Psoas muscle (tissue), 7 donors: ENCODE measurements at regions not wholly inside any gene's neighbourhood (a gene's known extent, or its start where the extent isn't known, plus 50 kb on each side); places are given as distances from the start of the nearest gene placed in this dataset.
A peak's percentile ranks its signal among the peaks of the same experiment; 100 is the strongest.

ENCODE experiments used
- ATAC-seq, 4 donors: fragments of 200-7000 bp; cut with Tn5 transposase; one replicate each; pipeline ENCODE4 v1.9.1; 2020; ENCODE audit warnings: moderate library complexity in 3 of 4, mild to moderate bottlenecking in 2 of 4
- DNase-seq, 2 donors: peaks; one replicate each; pipeline ENCODE4 v3.0.0-alpha.2; 2020
- H3K27ac ChIP-seq: fragments of 200-600 bp; one replicate; pipeline ENCODE4 v1.8.0; 2022
- H3K27me3 ChIP-seq, 3 donors: fragments of 200-600 bp in 1 of 3; one replicate each; pipeline versions ENCODE4 v1.6.1 to v1.8.0; 2013 to 2022; ENCODE audit warnings: low read length in 2 of 3, mild to moderate bottlenecking in 2 of 3, moderate library complexity in 1 of 3; ENCODE audit not compliant: insufficient read depth in 3 of 3
- H3K36me3 ChIP-seq, 2 donors: fragments of 200-600 bp in 1 of 2; one replicate each; pipeline versions ENCODE4 v1.6.1 to v1.8.0; 2013 to 2022; ENCODE audit warnings: low read depth in 1 of 2, mild to moderate bottlenecking in 1 of 2, moderate library complexity in 1 of 2; ENCODE audit not compliant: insufficient read depth in 1 of 2
- H3K4me1 ChIP-seq: fragments of 200-600 bp; one replicate; pipeline ENCODE4 v1.8.0; 2022
- H3K4me3 ChIP-seq: fragments of 200-600 bp; one replicate; pipeline ENCODE4 v1.8.0; 2022; ENCODE audit warnings: mild to moderate bottlenecking
- H3K9me3 ChIP-seq: fragments of 200-600 bp; one replicate; pipeline ENCODE4 v1.8.0; 2022
- WGBS, 3 donors: extraction: QIAGEN DNeasy Blood & Tissue Kit; methylation state at CpG; one replicate each; pipeline versions ENCODE4 v1.1.6 to v1.1.7; 2013; 5-methylcytosine and 5-hydroxymethylcytosine counted together
- intact Hi-C, 2 donors: fragments of 100-400 bp; cut with DNase I; formaldehyde crosslinking; loops; one replicate each; pipeline versions ENCODE4 v1.11.0 to v1.14.2; 2022
- TF ChIP-seq, protein P1 (sequence below): fragments of 200-600 bp; IDR thresholded peaks from one replicate; pipeline ENCODE4 v1.8.0; 2022; ENCODE audit warnings: antibody characterized with exemption
- donor health status: healthy with polysubstance abuse.
- donor health status: DM: no; HTN: no; CAD: no; lungs with moderate emphysema.
- donor health status: Bipolar disorder and iron deficiency.
- donor health status: healthy.
- donor health status: DM: yes; HTN: yes; CAD: no.
- donor health status: DM: no; HTN: no; CAD: no.
- donor health status: DM: yes; HTN: yes; CAD: no.

DNA sequence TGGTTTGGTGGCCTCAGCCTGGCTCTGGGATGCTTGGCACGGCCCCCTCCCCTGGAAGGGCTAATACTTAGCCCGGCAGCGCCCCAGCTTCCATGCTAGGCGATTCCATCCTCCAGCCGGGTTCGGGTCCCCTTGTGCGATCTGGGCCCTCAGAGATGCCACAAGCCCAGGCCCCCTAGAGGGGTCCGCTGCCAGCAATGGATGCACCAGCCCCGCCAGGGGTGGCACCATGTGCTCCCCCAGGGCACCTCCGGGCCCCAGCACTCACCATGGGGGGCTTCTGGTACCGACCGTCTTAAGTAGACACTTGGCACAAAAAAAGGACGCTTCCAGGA, 125.7 kb upstream of the KCTD7 start:
- H3K27me3 ChIP-seq, result peaks cover 0 to 32% (median 10%) of the 10 kb centered on the region in 3 donors
- intact Hi-C loops, result no loop called here
- peaks cover 4% of the 10 kb centered on the region for H3K4me1 ChIP-seq
- H3K36me3 ChIP-seq, result no peaks in the 10 kb centered on the region
- no peak for ATAC-seq
- DNase-seq, result no peak
- 73 to 81% (median 78%) methylated on average over 13 of the region's 13 CpGs for WGBS, 3 donors
- H3K27ac ChIP-seq, result no peak overlapping the region
- H3K4me3 ChIP-seq, result no peak overlapping the region
- H3K9me3 ChIP-seq, result no peaks in the 10 kb centered on the region
- TF ChIP-seq, protein P1, sequence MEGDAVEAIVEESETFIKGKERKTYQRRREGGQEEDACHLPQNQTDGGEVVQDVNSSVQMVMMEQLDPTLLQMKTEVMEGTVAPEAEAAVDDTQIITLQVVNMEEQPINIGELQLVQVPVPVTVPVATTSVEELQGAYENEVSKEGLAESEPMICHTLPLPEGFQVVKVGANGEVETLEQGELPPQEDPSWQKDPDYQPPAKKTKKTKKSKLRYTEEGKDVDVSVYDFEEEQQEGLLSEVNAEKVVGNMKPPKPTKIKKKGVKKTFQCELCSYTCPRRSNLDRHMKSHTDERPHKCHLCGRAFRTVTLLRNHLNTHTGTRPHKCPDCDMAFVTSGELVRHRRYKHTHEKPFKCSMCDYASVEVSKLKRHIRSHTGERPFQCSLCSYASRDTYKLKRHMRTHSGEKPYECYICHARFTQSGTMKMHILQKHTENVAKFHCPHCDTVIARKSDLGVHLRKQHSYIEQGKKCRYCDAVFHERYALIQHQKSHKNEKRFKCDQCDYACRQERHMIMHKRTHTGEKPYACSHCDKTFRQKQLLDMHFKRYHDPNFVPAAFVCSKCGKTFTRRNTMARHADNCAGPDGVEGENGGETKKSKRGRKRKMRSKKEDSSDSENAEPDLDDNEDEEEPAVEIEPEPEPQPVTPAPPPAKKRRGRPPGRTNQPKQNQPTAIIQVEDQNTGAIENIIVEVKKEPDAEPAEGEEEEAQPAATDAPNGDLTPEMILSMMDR, result no peak

DNA sequence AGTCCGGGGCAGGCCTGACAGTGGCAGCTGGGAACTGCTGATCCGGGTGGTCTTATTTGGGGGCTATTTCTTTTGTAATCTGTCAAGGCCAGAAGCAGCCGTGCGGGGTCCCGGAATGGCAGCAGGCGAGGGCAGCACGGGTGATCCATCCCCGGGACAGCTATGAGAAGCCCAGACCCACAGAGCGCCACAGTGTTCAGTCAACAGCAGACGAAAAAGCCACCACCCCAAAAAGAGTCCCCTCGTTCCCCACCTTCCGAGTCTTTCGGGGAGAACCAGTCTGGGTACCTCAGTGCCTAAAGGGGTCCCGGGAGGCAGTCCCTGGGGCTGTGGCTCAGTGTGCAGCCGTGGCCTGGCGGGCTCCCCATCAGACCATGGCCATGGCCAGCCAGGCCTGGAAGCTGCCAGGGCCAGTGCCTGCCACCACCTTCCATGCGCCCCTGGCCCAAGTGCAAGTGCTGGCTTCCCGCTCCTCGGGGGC, 125.1 kb upstream of the KCTD7 start:
- no peak overlapping the region for H3K4me3 ChIP-seq
- no peak for DNase-seq
- intact Hi-C loops, result no loop called here
- H3K4me1 ChIP-seq, result peaks cover 4% of the 10 kb centered on the region
- 67 to 72% (median 71%) methylated on average over 19 of the region's 19 CpGs for WGBS, 3 donors
- peaks cover 0 to 32% (median 10%) of the 10 kb centered on the region in 3 donors for H3K27me3 ChIP-seq
- ATAC-seq, result peak in 1 of 4 donors; percentile 18
- H3K27ac ChIP-seq, result no peak overlapping the region
- no peaks in the 10 kb centered on the region for H3K36me3 ChIP-seq
- TF ChIP-seq, protein P1, result no peak
- no peaks in the 10 kb centered on the region for H3K9me3 ChIP-seq

DNA sequence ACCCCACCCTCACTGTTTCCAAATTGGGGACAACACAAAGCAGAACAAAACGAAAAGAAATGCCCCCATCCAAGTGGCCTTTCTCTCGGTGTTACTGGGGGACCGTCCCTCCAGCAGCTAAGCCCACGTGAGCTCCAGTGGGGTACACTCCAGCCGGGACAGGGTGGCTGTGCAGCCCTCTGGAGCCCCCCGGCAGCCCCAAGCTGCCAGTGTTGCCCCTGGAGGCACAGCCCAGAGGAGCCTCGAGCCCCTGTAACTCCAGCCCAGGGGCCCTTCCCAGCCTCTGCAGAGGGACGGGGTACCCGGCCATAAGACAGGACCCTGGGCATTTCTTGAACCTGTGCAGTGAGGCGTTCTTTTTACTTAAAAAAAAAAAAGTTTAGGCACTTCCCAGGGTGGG, 124.5 kb upstream of the KCTD7 start:
- DNase-seq, result no peak
- WGBS, 3 donors, result 69 to 75% (median 71%) methylated on average over 10 of the region's 10 CpGs

DNA sequence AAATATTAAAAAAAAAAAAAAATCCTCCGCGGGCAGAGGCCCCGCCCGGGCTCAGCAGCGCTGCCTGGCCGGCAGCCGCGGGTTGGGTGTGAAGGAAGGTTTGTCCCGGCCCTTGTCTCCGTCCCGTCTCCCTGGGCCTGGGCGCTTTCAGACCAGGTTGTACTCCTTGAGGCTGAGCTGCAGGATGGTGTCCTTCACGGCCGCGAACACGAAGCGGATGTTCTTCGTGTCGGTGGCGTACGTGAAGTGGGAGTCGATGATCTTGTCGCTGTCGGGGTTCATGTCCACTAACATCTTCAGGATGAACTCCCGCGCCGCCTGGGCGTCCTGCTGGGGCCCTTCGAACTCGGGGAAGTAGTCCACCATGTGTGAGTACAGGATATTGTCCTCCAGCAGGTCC, 123.7 kb upstream of the KCTD7 start:
- Histone ChIP-seq H3K27me3 (peaks cover 0 to 32% (median 15%) of the 10 kb centered on the region in 3 donors), H3K27ac (no peak overlapping the region), H3K9me3 (no peaks in the 10 kb centered on the region), H3K36me3 (no peaks in the 10 kb centered on the region), H3K4me1 (peaks cover 4% of the 10 kb centered on the region), H3K4me3 (no peak overlapping the region)
- DNase-seq (no peak), ATAC-seq (no peak)
- intact Hi-C loops, result no loop called here
- WGBS, 3 donors, result 94 to 95% (median 94%) methylated on average over 30 of the region's 30 CpGs
- TF ChIP-seq, protein P1, result no peak

More for the DNA sequence above, 124.5 kb upstream of the KCTD7 start:
- H3K36me3 ChIP-seq, result no peaks in the 10 kb centered on the region
- no peaks in the 10 kb centered on the region for H3K9me3 ChIP-seq
- H3K27me3 ChIP-seq, result peaks cover 0 to 32% (median 12%) of the 10 kb centered on the region in 3 donors
- H3K4me1 ChIP-seq, result peaks cover 4% of the 10 kb centered on the region
- no peak for ATAC-seq
- no peak overlapping the region for H3K27ac ChIP-seq
- intact Hi-C loops, result no loop called here
- no peak overlapping the region for H3K4me3 ChIP-seq
- TF ChIP-seq, protein P1, result no peak
